ENCODE measurements at regions not wholly inside any gene's neighbourhood (a gene's known extent, or its start where the extent isn't known, plus 50 kb on each side); places are given as distances from the start of the nearest gene placed in this dataset.

DNA sequence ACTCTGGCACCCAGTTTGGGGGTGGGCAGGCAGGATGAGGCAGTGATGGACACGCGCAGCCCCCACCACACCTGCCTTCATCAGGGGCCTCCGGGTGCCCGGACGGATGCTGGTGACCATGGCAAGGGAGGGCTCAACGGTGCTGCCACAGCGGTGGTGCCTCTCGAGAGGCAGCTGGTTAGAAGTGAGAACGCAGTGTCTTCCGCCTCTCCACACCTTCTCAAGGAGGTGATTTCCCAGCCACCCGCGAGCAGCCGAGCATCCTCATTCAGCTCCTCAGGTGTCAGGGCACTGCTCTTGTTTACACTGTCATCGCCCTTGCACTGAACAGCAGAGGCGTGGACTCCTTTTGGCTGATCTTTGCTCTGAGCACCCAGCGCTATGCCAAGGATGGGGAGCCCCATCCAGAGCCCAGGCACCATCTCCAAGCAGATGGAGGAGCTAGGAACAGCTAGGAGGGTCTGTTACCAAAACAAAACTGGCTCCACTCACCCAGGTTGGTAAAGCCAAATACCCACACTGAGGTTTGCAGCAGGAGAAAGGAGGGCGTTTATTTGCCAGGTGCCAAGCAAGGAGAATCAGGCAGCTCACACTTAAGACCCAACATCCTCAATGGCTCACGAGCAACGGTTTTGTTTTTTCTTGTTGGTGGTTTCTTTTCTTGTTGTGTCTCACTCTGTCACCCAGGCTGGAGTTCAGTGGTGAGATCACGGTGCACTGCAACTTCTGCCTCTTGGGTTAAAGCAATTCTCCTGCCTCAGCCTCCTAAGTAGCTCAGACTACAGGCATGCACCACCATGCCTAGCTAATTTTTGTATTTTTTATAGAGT, 174.3 kb upstream of the TNRC6C start:
- H4K20me1 ChIP-seq (ENCODE audit: low read depth, low read length): no peaks in the 10 kb centered on the region
- no peaks in the 10 kb centered on the region for H3K9me3 ChIP-seq (ENCODE audit: insufficient read depth, low read length)
- no peaks in the 10 kb centered on the region for H3K9me2 ChIP-seq (replicated peaks; ENCODE audit: insufficient read depth, low read length)
- no peak for TF ChIP-seq EZH2phosphoT487 (conservative IDR thresholded peaks at IDR 0.05; ENCODE audit: low read length)
- TF ChIP-seq, protein P1, sequence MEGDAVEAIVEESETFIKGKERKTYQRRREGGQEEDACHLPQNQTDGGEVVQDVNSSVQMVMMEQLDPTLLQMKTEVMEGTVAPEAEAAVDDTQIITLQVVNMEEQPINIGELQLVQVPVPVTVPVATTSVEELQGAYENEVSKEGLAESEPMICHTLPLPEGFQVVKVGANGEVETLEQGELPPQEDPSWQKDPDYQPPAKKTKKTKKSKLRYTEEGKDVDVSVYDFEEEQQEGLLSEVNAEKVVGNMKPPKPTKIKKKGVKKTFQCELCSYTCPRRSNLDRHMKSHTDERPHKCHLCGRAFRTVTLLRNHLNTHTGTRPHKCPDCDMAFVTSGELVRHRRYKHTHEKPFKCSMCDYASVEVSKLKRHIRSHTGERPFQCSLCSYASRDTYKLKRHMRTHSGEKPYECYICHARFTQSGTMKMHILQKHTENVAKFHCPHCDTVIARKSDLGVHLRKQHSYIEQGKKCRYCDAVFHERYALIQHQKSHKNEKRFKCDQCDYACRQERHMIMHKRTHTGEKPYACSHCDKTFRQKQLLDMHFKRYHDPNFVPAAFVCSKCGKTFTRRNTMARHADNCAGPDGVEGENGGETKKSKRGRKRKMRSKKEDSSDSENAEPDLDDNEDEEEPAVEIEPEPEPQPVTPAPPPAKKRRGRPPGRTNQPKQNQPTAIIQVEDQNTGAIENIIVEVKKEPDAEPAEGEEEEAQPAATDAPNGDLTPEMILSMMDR (IDR thresholded peaks at IDR 0.05; ENCODE audit: insufficient read depth, low read length, poor library complexity, severe bottlenecking): no peak
- no peaks in the 10 kb centered on the region for H3K36me3 ChIP-seq (ENCODE audit: low read length)
- no peak overlapping the region for H3K4me3 ChIP-seq (ENCODE audit: insufficient read depth, low read length, poor library complexity, severe bottlenecking)
- no peaks in the 10 kb centered on the region for H3K27me3 ChIP-seq (ENCODE audit: low read length)
- H3K9ac ChIP-seq (ENCODE audit: low read length): no peak overlapping the region
- H3K27ac ChIP-seq (ENCODE audit: low read depth, low read length): no peak overlapping the region
- H3K79me2 ChIP-seq (ENCODE audit: insufficient read depth, low read length): no peaks in the 10 kb centered on the region
- no peak overlapping the region for H3K4me2 ChIP-seq (ENCODE audit: low read depth, low read length, poor library complexity, severe bottlenecking)
- no peak overlapping the region for H2AFZ ChIP-seq (ENCODE audit: low read depth, low read length, severe bottlenecking)
- no peaks in the 10 kb centered on the region for H3F3A ChIP-seq (ENCODE audit: insufficient read depth)

DNA sequence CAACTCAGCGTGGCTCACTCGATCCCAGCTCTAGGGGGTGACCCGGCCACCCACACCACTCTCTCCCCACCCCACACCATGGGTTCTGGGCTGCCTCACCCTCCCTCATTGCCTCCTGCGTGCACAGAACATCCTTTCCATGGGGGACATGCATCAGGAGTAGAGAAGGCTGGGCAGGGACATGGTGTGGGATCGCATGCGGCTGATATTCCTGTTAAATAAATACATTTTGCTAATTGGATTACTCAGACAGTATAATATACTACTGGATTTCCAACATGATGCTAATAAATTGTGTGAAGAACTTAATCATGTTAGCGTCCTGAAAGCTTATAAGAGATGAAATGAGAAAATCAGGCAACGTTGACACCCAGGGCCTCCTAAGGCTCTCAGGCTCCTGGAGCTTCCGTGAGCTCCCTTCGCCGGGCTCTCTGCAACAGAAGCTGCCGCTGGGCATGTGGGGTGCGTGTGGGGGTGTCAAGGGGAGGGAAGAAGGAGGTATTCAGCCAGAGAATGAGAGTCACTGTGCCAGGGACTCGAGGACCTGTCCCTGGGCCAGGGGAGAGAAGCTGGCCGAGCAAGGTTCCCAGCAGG, 173.1 kb upstream of the TNRC6C start:
- no peaks in the 10 kb centered on the region for H3K79me2 ChIP-seq (ENCODE audit: insufficient read depth, low read length)
- H3K4me3 ChIP-seq (ENCODE audit: insufficient read depth, low read length, poor library complexity, severe bottlenecking): no peak overlapping the region
- no peak overlapping the region for H3K4me2 ChIP-seq (ENCODE audit: low read depth, low read length, poor library complexity, severe bottlenecking)
- no peaks in the 10 kb centered on the region for H4K20me1 ChIP-seq (ENCODE audit: low read depth, low read length)
- no peak overlapping the region for H3K9ac ChIP-seq (ENCODE audit: low read length)
- no peaks in the 10 kb centered on the region for H3K9me3 ChIP-seq (ENCODE audit: insufficient read depth, low read length)
- no peaks in the 10 kb centered on the region for H3K9me2 ChIP-seq (replicated peaks; ENCODE audit: insufficient read depth, low read length)
- no peaks in the 10 kb centered on the region for H3K36me3 ChIP-seq (ENCODE audit: low read length)
- no peak overlapping the region for H2AFZ ChIP-seq (ENCODE audit: low read depth, low read length, severe bottlenecking)
- no peak overlapping the region for H3K27ac ChIP-seq (ENCODE audit: low read depth, low read length)
- H3F3A ChIP-seq (ENCODE audit: insufficient read depth): no peaks in the 10 kb centered on the region
- H3K27me3 ChIP-seq (ENCODE audit: low read length): no peaks in the 10 kb centered on the region
- TF ChIP-seq EZH2phosphoT487 (conservative IDR thresholded peaks at IDR 0.05; ENCODE audit: low read length): no peak
- TF ChIP-seq, protein P1 (IDR thresholded peaks at IDR 0.05; ENCODE audit: insufficient read depth, low read length, poor library complexity, severe bottlenecking): no peak

DNA sequence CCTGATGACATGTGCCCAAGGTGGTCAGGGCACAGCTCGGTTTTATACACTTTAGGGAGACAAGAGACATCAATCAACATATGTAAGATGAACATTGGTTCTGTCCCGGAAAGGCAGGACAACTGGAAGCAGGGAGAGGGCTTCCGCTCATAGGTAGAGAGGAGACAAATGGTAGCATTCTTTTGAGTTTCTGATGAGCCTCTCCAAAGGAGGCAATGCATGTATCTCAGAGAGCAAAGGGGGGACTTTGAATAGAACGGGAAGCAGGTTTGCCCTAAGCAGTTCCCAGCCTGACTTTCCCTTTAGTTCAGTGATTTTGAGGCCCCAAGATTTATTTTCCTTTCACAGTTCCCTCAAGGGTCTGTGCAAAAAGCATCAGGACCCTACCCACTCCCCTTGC, 172.4 kb upstream of the TNRC6C start:
- Histone ChIP-seq H3K9ac (ENCODE audit: low read length) (no peak overlapping the region), H3K4me2 (ENCODE audit: low read depth, low read length, poor library complexity, severe bottlenecking) (no peak overlapping the region), H3K36me3 (ENCODE audit: low read length) (no peaks in the 10 kb centered on the region), H3K27ac (ENCODE audit: low read depth, low read length) (no peak overlapping the region), H4K20me1 (ENCODE audit: low read depth, low read length) (no peaks in the 10 kb centered on the region), H3F3A (ENCODE audit: insufficient read depth) (no peaks in the 10 kb centered on the region), H2AFZ (ENCODE audit: low read depth, low read length, severe bottlenecking) (no peak overlapping the region), H3K9me3 (ENCODE audit: insufficient read depth, low read length) (no peaks in the 10 kb centered on the region), H3K27me3 (ENCODE audit: low read length) (no peaks in the 10 kb centered on the region), H3K79me2 (ENCODE audit: insufficient read depth, low read length) (no peaks in the 10 kb centered on the region), H3K4me3 (ENCODE audit: insufficient read depth, low read length, poor library complexity, severe bottlenecking) (no peak overlapping the region), H3K9me2 (replicated peaks; ENCODE audit: insufficient read depth, low read length) (no peaks in the 10 kb centered on the region)
- TF ChIP-seq EZH2phosphoT487 (conservative IDR thresholded peaks at IDR 0.05; ENCODE audit: low read length): no peak
- TF ChIP-seq, protein P1 (IDR thresholded peaks at IDR 0.05; ENCODE audit: insufficient read depth, low read length, poor library complexity, severe bottlenecking): no peak
